Testis (tissue), 2 donors: ENCODE measurements at regions not wholly inside any gene's neighbourhood (a gene's known extent, or its start where the extent isn't known, plus 50 kb on each side); places are given as distances from the start of the nearest gene placed in this dataset.

Experiments used
- POLR2A ChIP-seq: fragments of 450-650 bp; IDR thresholded peaks from one replicate; pipeline ENCODE4 v1.6.1; 2017; ENCODE audit warnings: antibody characterized with exemption, mild to moderate bottlenecking, moderate library complexity
- TF ChIP-seq, protein P1 (sequence below), 3 experiments: fragments of 450-650 bp in 2 of 3; fragments of 200-600 bp in 1 of 3; sonication (generic) in 1 of 3; IDR thresholded peaks; one replicate each; pipeline ENCODE4 v1.5.1; 2016 to 2019; ENCODE audit warnings: antibody characterized with exemption in 3 of 3, mild to moderate bottlenecking in 2 of 3, moderate library complexity in 1 of 3

DNA sequence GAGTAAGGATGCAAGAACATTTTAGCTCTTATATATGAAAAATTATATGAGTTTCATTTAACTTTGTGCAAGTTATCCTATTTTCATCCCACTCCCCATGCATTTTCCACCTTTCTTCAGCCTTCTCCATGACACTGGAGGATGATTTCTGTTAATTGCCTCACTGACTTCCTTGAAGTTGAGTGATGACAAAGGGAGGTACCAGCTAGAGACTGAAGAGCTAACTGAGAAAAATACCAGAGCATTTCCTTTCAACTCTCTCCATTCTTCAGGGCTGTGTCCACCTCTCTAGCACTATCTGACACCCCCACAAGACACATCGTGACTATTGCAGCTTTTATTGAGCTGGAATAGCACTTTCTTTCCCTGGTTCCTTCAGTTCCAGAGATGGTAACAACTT is 711.6 kb upstream of the LRRC4C start:
- TF ChIP-seq, protein P1, sequence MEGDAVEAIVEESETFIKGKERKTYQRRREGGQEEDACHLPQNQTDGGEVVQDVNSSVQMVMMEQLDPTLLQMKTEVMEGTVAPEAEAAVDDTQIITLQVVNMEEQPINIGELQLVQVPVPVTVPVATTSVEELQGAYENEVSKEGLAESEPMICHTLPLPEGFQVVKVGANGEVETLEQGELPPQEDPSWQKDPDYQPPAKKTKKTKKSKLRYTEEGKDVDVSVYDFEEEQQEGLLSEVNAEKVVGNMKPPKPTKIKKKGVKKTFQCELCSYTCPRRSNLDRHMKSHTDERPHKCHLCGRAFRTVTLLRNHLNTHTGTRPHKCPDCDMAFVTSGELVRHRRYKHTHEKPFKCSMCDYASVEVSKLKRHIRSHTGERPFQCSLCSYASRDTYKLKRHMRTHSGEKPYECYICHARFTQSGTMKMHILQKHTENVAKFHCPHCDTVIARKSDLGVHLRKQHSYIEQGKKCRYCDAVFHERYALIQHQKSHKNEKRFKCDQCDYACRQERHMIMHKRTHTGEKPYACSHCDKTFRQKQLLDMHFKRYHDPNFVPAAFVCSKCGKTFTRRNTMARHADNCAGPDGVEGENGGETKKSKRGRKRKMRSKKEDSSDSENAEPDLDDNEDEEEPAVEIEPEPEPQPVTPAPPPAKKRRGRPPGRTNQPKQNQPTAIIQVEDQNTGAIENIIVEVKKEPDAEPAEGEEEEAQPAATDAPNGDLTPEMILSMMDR (IDR thresholded peaks at IDR 0.05), result no peak
- TF ChIP-seq POLR2A, result no peak
